ENCODE measurements at regions not wholly inside any gene's neighbourhood (a gene's known extent, or its start where the extent isn't known, plus 50 kb on each side); places are given as distances from the start of the nearest gene placed in this dataset.

GRCh38 chr11:27241311-27242122 lies 121.5 kb downstream of the CCDC34 start:
- no peak for TF ChIP-seq CTCF (IDR thresholded peaks at IDR 0.05 in 8 of 11, conservative IDR thresholded peaks at IDR 0.05 in 3 of 11)
- no peak for TF ChIP-seq POLR2AphosphoS5 (IDR thresholded peaks at IDR 0.05)
- TF ChIP-seq POLR2A (IDR thresholded peaks at IDR 0.05) = no peak
